Fibroblast of the conjunctiva (primary cell): ENCODE measurements at regions not wholly inside any gene's neighbourhood (a gene's known extent, or its start where the extent isn't known, plus 50 kb on each side); places are given as distances from the start of the nearest gene placed in this dataset.
"Not testable (repeated sequence)": the region's sequence is repeated elsewhere in the genome, so short reads cannot be mapped to it uniquely, and the experiment has no call there.

Source experiments
- DNase-seq: peaks from one replicate; pipeline ENCODE4 v3.0.0-alpha.2; 2010; ENCODE audit warnings: low read depth

DNA sequence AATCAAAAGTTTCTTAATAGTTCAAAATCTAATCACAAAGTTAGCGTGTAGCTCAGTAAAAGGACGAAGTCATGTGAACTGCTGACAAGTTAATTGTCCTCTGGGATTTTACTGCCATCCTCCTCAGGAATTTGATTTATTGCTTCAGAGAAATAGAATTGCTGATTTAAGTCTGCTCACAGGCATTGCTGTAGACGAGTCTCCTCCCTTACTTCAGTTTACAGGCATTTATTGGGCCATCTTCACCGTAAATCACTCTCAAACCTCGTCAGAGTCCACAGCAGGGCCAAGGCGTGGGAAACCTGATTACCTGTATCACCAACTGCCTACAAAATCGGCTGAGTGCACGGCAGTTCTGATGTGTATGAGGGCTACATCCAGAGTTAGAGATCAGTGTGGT is 119.1 kb upstream of the PDE10A start:
- no peak for DNase-seq

DNA sequence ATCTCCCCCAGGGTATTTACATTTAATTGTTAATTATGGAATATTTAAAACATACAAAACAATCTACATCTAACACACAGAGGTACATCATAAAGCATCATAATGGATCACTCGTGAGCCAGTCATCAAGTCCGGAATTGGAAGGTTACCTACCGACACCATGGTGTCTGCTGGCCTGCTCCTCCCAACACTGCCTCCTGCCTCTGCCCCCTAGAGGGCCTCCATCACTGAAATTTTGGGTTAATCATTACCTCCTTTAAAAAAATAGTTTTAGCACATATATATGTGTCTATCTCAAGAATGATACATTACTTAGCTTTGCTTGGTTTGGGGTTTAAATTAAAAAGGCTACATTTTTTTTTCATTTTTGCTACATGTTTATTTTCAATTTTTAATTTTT is 114.6 kb upstream of the PDE10A start:
- DNase-seq, result no peak

DNA sequence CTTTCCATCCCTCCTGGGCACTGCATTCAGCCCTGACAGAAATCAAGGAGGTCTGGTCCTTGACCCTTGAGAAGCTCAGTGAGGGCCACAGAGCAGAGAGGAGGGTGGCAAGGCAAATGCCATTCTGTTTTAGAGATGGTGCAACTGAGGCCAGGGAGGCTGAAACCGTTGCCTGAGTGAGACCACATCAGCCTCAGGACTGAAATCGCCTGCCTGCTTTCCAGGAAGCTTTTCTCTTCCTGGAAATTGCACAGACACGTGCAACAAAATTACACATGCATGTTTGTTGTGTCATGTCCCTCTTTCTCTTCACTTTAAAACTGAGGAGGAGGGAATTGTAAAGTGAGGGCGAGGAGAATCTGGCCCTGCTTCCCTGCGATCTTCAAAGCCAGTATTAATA is 113.7 kb upstream of the PDE10A start:
- no peak for DNase-seq

GRCh38 chr6:165775721-165776120 is 112.7 kb upstream of the PDE10A start:
- no peak for DNase-seq

DNA sequence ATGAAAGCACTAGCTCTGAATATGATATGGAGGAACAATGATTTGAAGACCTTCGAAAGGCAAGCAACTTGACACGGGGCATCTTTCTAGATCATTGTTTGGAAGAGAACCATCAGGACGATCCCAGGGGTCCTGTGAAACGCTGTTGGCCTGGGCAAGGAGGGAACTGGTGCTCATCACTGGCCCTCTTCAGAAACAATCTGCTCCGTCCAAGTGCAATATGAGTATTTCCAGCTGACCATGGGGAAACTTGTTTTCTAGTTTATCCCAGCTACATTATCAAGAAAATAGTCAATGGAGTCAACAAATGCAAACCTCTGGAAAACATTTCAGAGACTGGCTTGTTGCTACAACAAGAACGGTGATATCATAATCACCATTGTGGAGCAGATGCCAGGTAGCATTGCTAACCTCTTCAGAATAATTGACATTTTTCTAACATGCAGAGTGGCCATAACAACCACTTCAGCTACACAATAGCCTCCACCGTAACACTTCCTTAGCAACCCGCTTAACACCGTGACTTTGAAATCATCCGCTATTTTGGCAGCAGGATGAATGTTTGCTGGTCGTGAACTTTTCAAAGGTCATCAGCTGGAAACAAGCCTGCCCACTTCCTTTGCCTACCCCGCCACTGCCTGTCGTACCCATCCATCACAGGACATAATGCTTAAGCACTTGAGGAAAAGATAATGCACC is 112.0 kb upstream of the PDE10A start:
- no peak for DNase-seq

DNA sequence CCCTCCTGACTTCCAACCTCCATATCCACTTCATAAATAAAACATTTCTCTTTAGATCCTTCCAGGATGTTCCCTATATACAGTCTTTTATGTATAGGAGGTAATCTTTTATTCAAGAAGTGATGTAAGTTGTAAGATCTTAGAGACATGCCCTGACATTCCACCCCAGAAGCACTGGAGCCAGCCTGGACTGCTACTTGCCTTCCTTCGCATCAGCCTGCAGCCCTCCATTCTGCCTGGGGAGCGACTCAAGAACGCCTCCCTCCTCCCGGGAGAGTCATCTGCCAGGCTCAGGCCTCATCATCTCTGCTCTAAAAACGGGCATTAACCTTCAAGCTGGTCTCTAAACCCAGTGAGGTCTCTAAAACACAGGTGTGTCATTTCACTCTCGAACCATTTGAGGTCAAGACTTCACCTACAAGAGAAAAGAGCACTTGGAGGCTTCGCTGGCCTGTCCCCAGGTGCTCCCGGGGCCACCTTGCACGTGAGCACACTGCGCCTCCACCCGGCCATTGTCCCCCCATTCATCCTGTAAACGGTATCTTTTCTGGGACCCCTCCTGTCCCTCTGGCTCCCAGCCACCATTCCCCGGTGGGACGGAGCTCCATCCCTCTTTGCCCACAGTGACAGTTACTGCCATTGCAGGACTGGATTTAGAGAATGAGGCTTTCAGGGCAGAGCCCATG is 107.5 kb upstream of the PDE10A start:
- no peak for DNase-seq

- no peak for DNase-seq
Measured at GRCh38 chr6:165769884-165770283, 106.8 kb upstream of the PDE10A start.

GRCh38 chr6:165769401-165769800 is 106.4 kb upstream of the PDE10A start:
- DNase-seq, result no peak

- no peak for DNase-seq
Measured at GRCh38 chr6:165768961-165769360, 105.9 kb upstream of the PDE10A start.

- no peak for DNase-seq
Measured at GRCh38 chr6:165767228-165767627, 104.2 kb upstream of the PDE10A start.

- no peak for DNase-seq
Measured at GRCh38 chr6:165766457-165766856, 103.4 kb upstream of the PDE10A start.

DNA sequence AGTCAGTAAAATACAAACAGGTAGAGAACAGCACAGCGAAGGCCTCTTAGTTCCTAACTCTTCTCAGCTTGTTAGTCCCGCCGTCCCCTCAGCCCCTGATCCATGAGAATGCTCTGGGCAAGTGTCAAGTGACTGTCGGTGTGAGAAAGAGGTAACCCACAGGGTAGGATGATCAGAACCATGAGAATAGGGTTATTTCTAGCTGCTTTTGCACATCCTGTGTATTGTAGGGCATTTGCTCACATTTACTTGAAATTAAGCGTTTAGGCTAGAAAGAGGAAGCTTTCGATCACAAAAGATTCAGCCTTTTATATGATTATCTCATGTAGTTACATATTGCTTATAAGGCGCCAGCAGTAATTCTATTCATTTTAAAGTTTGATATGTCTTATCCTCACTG is 103.0 kb upstream of the PDE10A start:
- DNase-seq, result no peak

DNA sequence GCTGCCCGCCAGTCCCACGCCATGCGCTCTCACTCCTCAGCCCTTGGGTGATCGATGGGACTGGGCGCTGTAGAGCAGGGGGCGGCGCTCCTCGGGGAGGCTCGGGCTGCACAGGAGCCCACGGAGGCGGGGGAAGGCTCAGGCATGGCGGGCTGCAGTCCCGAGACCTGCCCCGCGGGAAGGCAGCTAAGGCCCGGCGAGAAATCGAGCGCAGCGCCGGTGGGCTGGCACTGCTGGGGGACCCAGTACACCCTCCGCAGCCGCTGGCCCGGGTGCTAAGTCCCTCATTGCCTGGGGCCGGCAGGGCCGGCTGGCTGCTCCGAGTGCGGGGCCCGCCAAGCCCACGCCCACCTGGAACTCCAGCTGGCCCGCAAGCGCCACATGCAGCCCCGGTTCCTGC is 102.2 kb upstream of the PDE10A start:
- not testable (repeated sequence) for DNase-seq

GRCh38 chr6:165762876-165763275 is 99.8 kb upstream of the PDE10A start:
- no peak for DNase-seq

DNA sequence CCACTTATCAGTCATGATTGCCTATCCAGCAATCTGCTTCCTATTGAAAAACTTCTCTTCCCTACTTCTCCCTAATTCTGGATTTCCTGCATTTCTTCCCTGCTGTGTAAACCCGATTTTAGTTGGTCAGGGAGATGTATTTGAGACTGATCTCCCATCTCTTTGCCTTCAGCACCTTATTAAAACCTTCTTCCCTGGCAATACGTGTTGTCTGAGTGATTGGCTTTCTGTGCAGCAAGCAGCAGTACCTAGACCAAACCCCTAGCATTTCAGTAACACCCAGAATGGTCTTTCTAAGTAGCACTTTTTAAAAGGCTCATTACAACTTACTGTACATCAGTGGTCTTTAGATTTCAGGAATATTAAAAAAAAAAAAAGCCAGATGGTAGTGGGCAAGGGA is 99.1 kb upstream of the PDE10A start:
- no peak for DNase-seq

DNA sequence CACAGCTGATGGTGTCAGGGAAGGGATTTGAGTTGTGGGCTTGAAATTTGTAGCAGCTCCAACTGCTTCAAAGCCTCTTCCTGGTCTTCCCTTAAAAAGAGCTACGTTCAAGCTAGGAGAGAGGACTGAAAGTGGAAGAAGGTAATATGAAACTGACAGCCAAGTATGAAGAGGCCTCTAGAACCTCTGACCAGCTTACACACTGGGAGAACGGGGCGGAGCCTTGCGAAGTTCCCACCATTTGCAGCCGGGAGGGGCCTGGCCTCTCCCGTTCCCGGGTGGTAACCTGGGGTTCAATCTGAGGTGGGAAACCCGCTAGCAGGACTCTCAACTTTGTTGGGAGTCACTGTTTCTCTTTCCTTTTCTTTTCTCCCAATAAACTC is 97.8 kb upstream of the PDE10A start:
- no peak for DNase-seq

DNA sequence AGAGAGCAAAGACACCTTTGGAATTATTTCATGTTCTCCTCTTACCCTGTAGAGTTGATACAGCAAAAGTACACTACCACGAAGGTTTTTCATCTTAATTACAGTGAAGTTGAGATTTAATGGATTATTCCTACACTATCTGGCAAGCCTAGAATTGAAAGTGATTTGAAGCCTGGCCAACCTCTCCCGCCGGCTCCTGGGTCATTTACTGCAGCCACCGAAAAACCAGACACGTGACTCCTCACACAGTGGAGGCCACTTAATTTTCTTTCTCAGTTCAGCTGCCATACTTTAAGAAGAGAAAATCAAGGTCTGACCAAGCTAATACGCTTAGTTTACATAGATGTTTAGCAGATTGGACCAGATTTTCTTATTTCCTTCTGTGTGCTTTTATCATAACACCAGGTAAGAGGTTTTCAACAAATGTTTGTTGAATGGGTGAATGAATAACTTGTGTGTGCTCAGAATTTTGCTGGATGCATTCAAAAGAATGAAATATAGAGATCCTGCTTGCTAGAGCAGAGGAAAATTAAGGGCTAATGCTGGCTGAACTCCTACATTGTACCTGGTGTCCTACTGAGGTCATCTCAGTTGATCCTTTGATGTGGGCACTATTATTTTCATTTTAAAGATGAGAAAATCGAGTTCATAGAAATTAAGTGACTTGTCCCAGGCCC is 97.2 kb upstream of the PDE10A start:
- DNase-seq, result no peak

DNA sequence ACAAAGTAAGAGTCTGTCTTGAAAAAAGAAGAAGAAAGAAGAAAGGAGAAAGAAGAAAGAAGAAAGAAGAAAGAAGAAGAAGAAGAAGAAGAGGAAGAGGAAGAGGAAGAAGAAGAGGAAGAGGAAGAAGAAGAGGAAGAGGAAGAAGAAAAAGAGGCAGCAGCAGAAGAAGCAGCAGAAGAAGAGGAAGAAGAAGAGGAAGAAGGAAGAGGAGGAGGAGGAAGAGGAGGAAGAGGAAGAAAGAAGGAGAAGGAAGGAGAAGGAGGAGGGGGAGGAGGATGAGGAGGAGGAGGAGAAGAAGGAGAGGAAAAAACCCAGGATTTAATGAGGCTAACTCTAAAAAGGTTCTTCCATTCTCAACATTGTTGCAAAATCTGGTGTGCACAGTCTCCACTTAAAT is 95.4 kb upstream of the PDE10A start:
- DNase-seq, result no peak

DNA sequence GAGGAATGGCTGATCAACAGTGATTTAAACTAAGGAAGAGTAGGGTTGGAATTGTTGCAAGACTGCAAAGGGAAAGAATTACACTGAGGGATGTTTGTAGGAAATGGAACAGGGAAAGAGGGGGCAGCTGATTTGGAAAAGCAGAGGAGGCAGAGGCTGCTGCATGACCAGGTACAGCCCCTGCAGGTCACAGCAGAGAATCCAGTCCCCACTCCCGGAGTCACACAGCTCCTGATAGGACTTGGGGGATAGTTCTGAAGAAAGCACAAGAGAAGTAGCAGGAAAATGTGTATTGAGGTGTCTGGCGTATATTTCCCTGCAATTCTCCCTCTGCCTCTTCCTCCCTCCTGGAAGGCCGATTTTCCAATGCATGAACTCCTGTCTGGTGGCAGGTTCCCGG is 92.5 kb upstream of the PDE10A start:
- DNase-seq, result no peak

GRCh38 chr6:165753506-165753905 is 90.5 kb upstream of the PDE10A start:
- no peak for DNase-seq

GRCh38 chr6:165752451-165752850 is 89.4 kb upstream of the PDE10A start:
- no peak for DNase-seq

DNA sequence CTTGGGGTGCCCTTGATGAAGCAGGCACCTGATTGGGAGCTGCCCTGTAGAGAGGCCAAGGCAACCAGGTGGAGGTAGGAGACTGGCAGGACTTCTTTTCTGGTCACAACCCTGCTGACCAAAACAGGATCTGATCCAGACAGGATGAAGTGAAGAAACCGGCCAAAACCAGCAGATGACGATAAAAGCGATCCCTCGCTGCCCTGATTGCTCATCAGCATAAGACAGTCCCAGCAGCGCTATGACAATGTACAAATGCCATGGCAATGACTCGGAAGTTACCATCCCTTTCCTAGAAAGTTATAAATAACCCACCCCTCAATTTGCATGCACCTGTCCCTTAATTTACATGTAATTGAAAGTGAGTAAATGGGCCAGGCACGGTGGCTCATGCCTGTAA is 88.4 kb upstream of the PDE10A start:
- DNase-seq, result no peak

DNA sequence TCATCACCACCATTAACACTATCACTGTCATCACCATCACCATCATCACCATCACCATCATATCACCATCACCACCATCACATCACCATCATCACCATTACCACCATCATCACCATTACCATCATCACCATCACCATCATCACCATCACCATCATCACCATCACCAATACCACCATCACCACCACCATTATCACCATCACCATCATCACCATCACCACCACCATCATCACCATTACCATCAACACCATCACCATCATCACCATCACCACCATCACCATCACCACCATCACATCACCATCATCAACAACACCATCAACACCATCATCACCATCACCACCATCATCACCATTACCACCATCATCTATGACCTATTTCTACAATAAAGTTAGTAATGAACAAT is 86.1 kb upstream of the PDE10A start:
- DNase-seq, result no peak

- no peak for DNase-seq
Measured at GRCh38 chr6:165748390-165748789, 85.3 kb upstream of the PDE10A start.
